GM12865 (cell line): ENCODE measurements at regions not wholly inside any gene's neighbourhood (a gene's known extent, or its start where the extent isn't known, plus 50 kb on each side); places are given as distances from the start of the nearest gene placed in this dataset.

Experiments used
- DNase-seq: peaks from one replicate; pipeline ENCODE4 v3.0.0; 2010; ENCODE audit warnings: low read depth
- H3K4me3 ChIP-seq: 2 replicates; pipeline ENCODE4 v1.5.1; 2011; ENCODE audit warnings: mild to moderate bottlenecking, low read depth, low read length, control low read depth
- TF ChIP-seq, protein P1 (sequence below): IDR thresholded peaks from 2 replicates; pipeline ENCODE4 v1.5.1; 2011; ENCODE audit warnings: low read length, control low read depth, low read depth, inconsistent platforms; ENCODE audit not compliant: insufficient read depth; ENCODE audit errors: missing control alignments

DNA sequence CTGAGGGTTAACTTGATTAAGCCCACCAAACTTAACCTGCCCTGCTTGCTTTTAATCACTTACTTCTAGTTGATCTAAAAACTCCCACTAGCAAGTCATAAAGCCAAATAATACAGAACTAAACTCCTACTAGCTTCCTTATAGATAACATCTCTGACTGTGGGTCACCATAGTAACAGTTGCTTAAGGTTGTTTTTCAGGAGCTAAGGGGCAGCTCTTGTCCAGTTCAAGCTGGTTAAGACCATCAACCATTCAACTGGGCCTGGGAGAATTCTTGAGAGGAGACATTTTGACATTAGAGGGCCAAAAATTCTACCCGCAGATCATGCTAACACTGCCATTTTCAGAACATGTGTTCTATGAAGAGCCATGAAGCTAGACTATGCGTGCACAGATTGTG, 67.0 kb downstream of the UCHL1 start:
- no peak for DNase-seq
- no peak overlapping the region for H3K4me3 ChIP-seq
- TF ChIP-seq, protein P1, sequence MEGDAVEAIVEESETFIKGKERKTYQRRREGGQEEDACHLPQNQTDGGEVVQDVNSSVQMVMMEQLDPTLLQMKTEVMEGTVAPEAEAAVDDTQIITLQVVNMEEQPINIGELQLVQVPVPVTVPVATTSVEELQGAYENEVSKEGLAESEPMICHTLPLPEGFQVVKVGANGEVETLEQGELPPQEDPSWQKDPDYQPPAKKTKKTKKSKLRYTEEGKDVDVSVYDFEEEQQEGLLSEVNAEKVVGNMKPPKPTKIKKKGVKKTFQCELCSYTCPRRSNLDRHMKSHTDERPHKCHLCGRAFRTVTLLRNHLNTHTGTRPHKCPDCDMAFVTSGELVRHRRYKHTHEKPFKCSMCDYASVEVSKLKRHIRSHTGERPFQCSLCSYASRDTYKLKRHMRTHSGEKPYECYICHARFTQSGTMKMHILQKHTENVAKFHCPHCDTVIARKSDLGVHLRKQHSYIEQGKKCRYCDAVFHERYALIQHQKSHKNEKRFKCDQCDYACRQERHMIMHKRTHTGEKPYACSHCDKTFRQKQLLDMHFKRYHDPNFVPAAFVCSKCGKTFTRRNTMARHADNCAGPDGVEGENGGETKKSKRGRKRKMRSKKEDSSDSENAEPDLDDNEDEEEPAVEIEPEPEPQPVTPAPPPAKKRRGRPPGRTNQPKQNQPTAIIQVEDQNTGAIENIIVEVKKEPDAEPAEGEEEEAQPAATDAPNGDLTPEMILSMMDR: no peak

DNA sequence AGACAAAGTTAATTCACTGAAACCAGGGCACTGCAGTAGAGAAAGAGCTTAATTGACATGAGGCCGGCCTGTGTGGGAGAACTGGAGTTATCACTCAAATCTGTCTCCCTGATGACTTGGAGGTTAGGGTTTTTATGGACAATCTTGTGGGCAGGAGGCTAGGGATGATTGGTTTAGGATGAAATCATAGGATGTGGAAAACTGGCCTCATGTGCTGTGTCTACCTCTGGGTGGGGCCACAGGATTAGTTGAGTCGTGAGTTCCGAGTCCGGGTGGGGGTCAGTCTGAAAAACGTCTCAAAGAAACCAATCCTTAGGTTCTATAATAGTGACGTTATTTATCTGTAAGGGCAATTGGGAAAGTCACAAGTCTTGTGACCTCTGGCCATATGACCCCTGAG, 68.1 kb downstream of the UCHL1 start:
- H3K4me3 ChIP-seq: no peak overlapping the region
- no peak for DNase-seq
- TF ChIP-seq, protein P1: no peak

DNA sequence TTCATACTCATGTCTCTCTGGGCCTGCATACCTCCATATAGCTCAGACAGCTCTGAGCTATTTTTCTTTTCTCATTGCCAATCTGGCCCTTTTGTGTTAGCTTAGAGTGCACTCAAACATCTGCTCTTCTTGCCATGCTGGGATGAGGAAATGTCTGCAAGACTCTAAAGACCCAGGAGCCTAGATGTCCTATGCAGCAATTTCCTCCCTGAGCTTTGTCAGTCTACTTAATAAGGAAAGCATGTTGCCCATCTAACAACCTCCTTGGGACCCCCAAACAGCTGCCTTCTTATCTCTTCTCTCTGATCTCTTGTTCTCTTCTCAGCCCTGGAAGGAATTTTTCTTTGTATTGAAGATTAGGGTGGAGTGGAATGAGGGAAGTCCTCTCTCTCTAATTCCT, 69.2 kb downstream of the UCHL1 start:
- DNase-seq: no peak
- TF ChIP-seq, protein P1: no peak
- no peak overlapping the region for H3K4me3 ChIP-seq

DNA sequence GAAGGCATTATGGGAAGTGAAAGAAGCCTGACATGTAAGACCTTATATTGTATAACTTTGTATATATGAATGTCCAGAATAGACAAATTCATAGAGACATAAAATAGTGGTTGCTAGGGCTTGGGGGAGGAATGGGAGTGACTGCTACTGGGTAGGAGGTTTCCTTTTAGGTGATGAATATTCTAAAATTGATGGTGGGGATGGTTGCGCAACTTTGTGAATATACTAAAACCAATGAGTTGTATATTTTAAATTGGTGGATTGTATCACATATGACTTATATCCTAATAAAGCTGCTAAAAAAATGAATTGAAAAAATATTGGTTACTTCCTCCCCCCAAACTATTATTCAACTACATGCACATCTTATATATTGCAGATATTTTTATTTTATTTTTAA, 70.0 kb downstream of the UCHL1 start:
- no peak for DNase-seq
- TF ChIP-seq, protein P1: no peak
- no peak overlapping the region for H3K4me3 ChIP-seq

DNA sequence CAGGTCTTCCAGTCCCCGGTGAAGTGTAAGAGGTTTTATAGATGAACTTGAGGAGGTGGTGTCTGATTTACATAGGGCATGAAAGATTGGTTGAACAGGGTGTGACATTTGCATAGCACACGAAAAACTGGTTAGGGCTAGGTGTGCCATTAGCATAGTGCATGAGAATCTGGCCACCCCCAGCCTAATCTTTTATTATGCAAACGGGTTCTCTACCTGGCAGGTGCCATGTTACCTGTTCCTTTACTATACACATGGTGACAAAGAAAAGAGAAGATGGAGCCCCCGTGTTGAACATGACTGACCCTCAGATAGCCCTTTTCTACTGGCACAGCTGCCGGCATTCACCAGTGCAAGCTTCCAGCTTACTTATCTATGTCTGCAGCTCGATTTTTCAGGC, 71.0 kb downstream of the UCHL1 start:
- TF ChIP-seq, protein P1: no peak
- no peak for DNase-seq
- H3K4me3 ChIP-seq: no peak overlapping the region

DNA sequence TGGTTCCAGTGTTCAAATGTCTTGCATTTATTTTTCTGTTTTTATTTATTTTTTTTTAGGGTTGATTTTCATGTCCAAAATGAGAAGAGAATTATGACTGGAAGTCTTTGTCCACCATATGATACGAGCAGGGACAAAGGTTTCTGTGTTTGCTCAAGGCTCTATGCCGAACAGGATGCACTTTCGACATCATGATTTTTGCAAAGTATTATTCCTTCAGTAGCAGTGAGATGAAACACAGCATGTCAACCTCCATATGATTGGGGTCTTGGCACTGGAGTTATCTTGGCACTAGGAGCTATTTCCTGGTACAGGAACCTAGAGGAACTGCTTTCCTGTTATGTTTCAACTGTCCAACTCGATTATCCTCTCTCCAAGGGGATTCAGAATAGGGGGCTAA, 72.6 kb downstream of the UCHL1 start:
- TF ChIP-seq, protein P1: no peak
- DNase-seq: no peak
- no peak overlapping the region for H3K4me3 ChIP-seq

DNA sequence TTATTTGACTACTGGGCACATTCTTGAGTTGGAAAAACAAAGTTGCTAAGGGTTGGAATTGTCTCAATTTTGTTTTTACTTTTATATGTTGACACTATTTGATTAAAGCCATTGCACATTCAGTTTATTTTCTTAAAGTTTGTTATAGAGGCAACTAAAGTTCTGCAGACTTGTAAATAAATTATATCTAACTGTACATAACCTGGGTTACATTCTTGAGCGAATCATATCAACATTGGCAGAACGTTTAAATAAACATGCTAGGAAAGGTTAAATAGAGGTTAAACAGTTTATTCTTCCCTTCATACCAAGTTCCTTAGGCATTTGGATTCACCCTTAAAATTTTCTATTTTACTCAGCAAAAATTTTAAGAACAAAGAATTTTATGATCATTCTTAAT, 74.5 kb downstream of the UCHL1 start:
- H3K4me3 ChIP-seq: no peak overlapping the region
- no peak for DNase-seq
- TF ChIP-seq, protein P1: no peak
